Activated T-cell treated with anti-CD3 and anti-CD28 coated beads, Interleukin-2, amount 50 U/mL, for 72 hours (primary cell): ENCODE measurements at regions not wholly inside any gene's neighbourhood (a gene's known extent, or its start where the extent isn't known, plus 50 kb on each side); places are given as distances from the start of the nearest gene placed in this dataset.
"Not testable (repeated sequence)": the region's sequence is repeated elsewhere in the genome, so short reads cannot be mapped to it uniquely, and the experiment has no call there.

ENCODE experiments used
- ATAC-seq, 2 donors: fragments of 150-1000 bp; cut with Tn5 transposase; replicated peaks in 1 of 2; 2 replicates each; pipeline ENCODE4 v1.10.0; 2021; ENCODE audit warnings: moderate library complexity in 2 of 2, mild to moderate bottlenecking in 1 of 2
- DNase-seq, 2 donors: peaks; one replicate each; pipeline ENCODE4 v3.0.0; 2021 to 2022; ENCODE audit warnings: mixed read lengths in 1 of 2
- H3K27ac Mint-ChIP-seq: one replicate; pipeline ENCODE4 v1.8.0; 2022; ENCODE audit warnings: mild to moderate bottlenecking, moderate library complexity, mixed read lengths
- H3K27me3 Mint-ChIP-seq: one replicate; pipeline ENCODE4 v1.8.0; 2022; ENCODE audit warnings: low read depth, mixed read lengths
- H3K36me3 Mint-ChIP-seq, 2 donors: one replicate each; pipeline ENCODE4 v1.8.0; 2022; ENCODE audit warnings: mixed read lengths in 2 of 2, mild to moderate bottlenecking in 1 of 2; ENCODE audit not compliant: insufficient read depth in 2 of 2
- H3K4me1 Mint-ChIP-seq: one replicate; pipeline ENCODE4 v1.8.0; 2022; ENCODE audit warnings: low read depth, mixed read lengths
- H3K4me3 Mint-ChIP-seq, 2 donors: one replicate each; pipeline ENCODE4 v1.8.0; 2022; ENCODE audit warnings: mild to moderate bottlenecking in 2 of 2, mixed read lengths in 2 of 2, moderate library complexity in 2 of 2
- H3K9me3 Mint-ChIP-seq, 2 donors: one replicate each; pipeline ENCODE4 v1.8.0; 2022; ENCODE audit warnings: mixed read lengths in 2 of 2

GRCh38 chr22:22981670-22982571, 88.4 kb upstream of the GNAZ start:
- Mint-ChIP-seq H3K36me3 (no peaks in the 10 kb centered on the region), H3K27me3 (peaks cover 11% of the 10 kb centered on the region)
- no peak for ATAC-seq

GRCh38 chr22:22982616-22983015, 87.7 kb upstream of the GNAZ start:
- no peak for ATAC-seq
- Mint-ChIP-seq H3K4me1 (peaks cover 8% of the 10 kb centered on the region), H3K4me3 (no peak overlapping the region), H3K27ac (no peak overlapping the region), H3K27me3 (peaks cover 15% of the 10 kb centered on the region), H3K36me3 (no peaks in the 10 kb centered on the region), H3K9me3 (peaks cover 2% of the 10 kb centered on the region in 2 donors)
- DNase-seq: no peak

More at GRCh38 chr22:22981670-22982571, 88.4 kb upstream of the GNAZ start:
- Mint-ChIP-seq H3K9me3 (peaks cover 2% of the 10 kb centered on the region in 2 donors), H3K4me3 (no peak overlapping the region), H3K27ac (no peak overlapping the region), H3K4me1 (peaks cover 8% of the 10 kb centered on the region)
- DNase-seq: no peak

- peaks cover 15% of the 10 kb centered on the region for H3K27me3 Mint-ChIP-seq
- DNase-seq (no peak), ATAC-seq (no peak)
- H3K27ac Mint-ChIP-seq: no peak overlapping the region
- H3K4me1 Mint-ChIP-seq: peaks cover 8% of the 10 kb centered on the region
- H3K4me3 Mint-ChIP-seq: no peak overlapping the region
- no peaks in the 10 kb centered on the region for H3K36me3 Mint-ChIP-seq
- H3K9me3 Mint-ChIP-seq: peaks cover 2% of the 10 kb centered on the region in 2 donors
Observed at GRCh38 chr22:22983123-22983522, 87.2 kb upstream of the GNAZ start.

GRCh38 chr22:22983816-22984215, 86.5 kb upstream of the GNAZ start:
- no peak overlapping the region for H3K4me3 Mint-ChIP-seq
- ATAC-seq (no peak), DNase-seq (no peak)
- H3K27ac Mint-ChIP-seq: no peak overlapping the region
- H3K36me3 Mint-ChIP-seq: no peaks in the 10 kb centered on the region
- peaks cover 2% of the 10 kb centered on the region in 2 donors for H3K9me3 Mint-ChIP-seq
- peaks cover 8% of the 10 kb centered on the region for H3K4me1 Mint-ChIP-seq
- peaks cover 15% of the 10 kb centered on the region for H3K27me3 Mint-ChIP-seq

GRCh38 chr22:22984967-22985366, 85.4 kb upstream of the GNAZ start:
- Mint-ChIP-seq H3K9me3 (peaks cover 2% of the 10 kb centered on the region in 2 donors), H3K27ac (no peak overlapping the region), H3K4me1 (peaks cover 8% of the 10 kb centered on the region), H3K4me3 (no peak overlapping the region), H3K36me3 (no peaks in the 10 kb centered on the region), H3K27me3 (peaks cover 15% of the 10 kb centered on the region)
- no peak for ATAC-seq
- DNase-seq: no peak

GRCh38 chr22:22986008-22986407, 84.3 kb upstream of the GNAZ start:
- Mint-ChIP-seq H3K27ac (no peak overlapping the region), H3K4me1 (peaks cover 8% of the 10 kb centered on the region), H3K9me3 (peaks cover 2% of the 10 kb centered on the region in 2 donors), H3K27me3 (peaks cover 24% of the 10 kb centered on the region), H3K4me3 (no peak overlapping the region), H3K36me3 (no peaks in the 10 kb centered on the region)
- ATAC-seq (no peak), DNase-seq (no peak)

GRCh38 chr22:22986640-22987039, 83.7 kb upstream of the GNAZ start:
- Mint-ChIP-seq H3K27me3 (peaks cover 24% of the 10 kb centered on the region), H3K9me3 (peaks cover 0 to under 1% of the 10 kb centered on the region in 2 donors), H3K27ac (no peak overlapping the region), H3K4me3 (no peak overlapping the region), H3K4me1 (peaks cover 8% of the 10 kb centered on the region), H3K36me3 (no peaks in the 10 kb centered on the region)
- DNase-seq (no peak), ATAC-seq (no peak)

- no peak overlapping the region for H3K27ac Mint-ChIP-seq
- ATAC-seq: no peak
Observed at GRCh38 chr22:22988150-22988549, 82.2 kb upstream of the GNAZ start.

GRCh38 chr22:22988785-22989184, 81.5 kb upstream of the GNAZ start:
- no peaks in the 10 kb centered on the region for H3K9me3 Mint-ChIP-seq
- H3K4me3 Mint-ChIP-seq: no peak overlapping the region
- peaks cover 25% of the 10 kb centered on the region for H3K27me3 Mint-ChIP-seq
- no peak for DNase-seq
- no peaks in the 10 kb centered on the region for H3K4me1 Mint-ChIP-seq
- no peaks in the 10 kb centered on the region for H3K36me3 Mint-ChIP-seq
- no peak for ATAC-seq
- H3K27ac Mint-ChIP-seq: no peak overlapping the region

More at GRCh38 chr22:22988150-22988549, 82.2 kb upstream of the GNAZ start:
- Mint-ChIP-seq H3K4me3 (no peak overlapping the region), H3K4me1 (peaks cover 6% of the 10 kb centered on the region), H3K36me3 (no peaks in the 10 kb centered on the region), H3K9me3 (no peaks in the 10 kb centered on the region), H3K27me3 (peaks cover 24% of the 10 kb centered on the region)
- DNase-seq: no peak

- Mint-ChIP-seq H3K9me3 (peaks cover 0 to 3% of the 10 kb centered on the region in 2 donors), H3K27ac (no peak overlapping the region), H3K4me1 (no peaks in the 10 kb centered on the region), H3K4me3 (no peak overlapping the region), H3K27me3 (peaks cover 35% of the 10 kb centered on the region), H3K36me3 (peaks cover 0 to 1% of the 10 kb centered on the region in 2 donors)
- ATAC-seq: no peak
- DNase-seq: no peak
Observed at GRCh38 chr22:22989856-22990255, 80.5 kb upstream of the GNAZ start.

- not testable (repeated sequence) for H3K36me3 Mint-ChIP-seq, H3K9me3 Mint-ChIP-seq, H3K27ac Mint-ChIP-seq, DNase-seq, H3K4me1 Mint-ChIP-seq, H3K4me3 Mint-ChIP-seq, ATAC-seq
- H3K27me3 Mint-ChIP-seq: peaks cover 39% of the 10 kb centered on the region
Observed at GRCh38 chr22:22990711-22991505, 79.4 kb upstream of the GNAZ start.

- no peak overlapping the region for H3K4me3 Mint-ChIP-seq
- peaks cover 6 to 9% of the 10 kb centered on the region in 2 donors for H3K9me3 Mint-ChIP-seq
- peaks cover 5 to 13% of the 10 kb centered on the region in 2 donors for H3K36me3 Mint-ChIP-seq
- H3K27ac Mint-ChIP-seq: no peak overlapping the region
- no peak for DNase-seq
- no peaks in the 10 kb centered on the region for H3K4me1 Mint-ChIP-seq
- ATAC-seq: no peak
- H3K27me3 Mint-ChIP-seq: peaks cover 25% of the 10 kb centered on the region
Observed at GRCh38 chr22:22992474-22992873, 77.8 kb upstream of the GNAZ start.

GRCh38 chr22:22993184-22993583, 77.1 kb upstream of the GNAZ start:
- DNase-seq (no peak), ATAC-seq (no peak)
- Mint-ChIP-seq H3K27ac (no peak overlapping the region), H3K27me3 (peaks cover 32% of the 10 kb centered on the region), H3K36me3 (peaks cover 5 to 15% of the 10 kb centered on the region in 2 donors), H3K4me1 (no peaks in the 10 kb centered on the region), H3K9me3 (peaks cover 9 to 12% of the 10 kb centered on the region in 2 donors), H3K4me3 (no peak overlapping the region)
